ENCODE measurements at regions not wholly inside any gene's neighbourhood (a gene's known extent, or its start where the extent isn't known, plus 50 kb on each side); places are given as distances from the start of the nearest gene placed in this dataset.

DNA sequence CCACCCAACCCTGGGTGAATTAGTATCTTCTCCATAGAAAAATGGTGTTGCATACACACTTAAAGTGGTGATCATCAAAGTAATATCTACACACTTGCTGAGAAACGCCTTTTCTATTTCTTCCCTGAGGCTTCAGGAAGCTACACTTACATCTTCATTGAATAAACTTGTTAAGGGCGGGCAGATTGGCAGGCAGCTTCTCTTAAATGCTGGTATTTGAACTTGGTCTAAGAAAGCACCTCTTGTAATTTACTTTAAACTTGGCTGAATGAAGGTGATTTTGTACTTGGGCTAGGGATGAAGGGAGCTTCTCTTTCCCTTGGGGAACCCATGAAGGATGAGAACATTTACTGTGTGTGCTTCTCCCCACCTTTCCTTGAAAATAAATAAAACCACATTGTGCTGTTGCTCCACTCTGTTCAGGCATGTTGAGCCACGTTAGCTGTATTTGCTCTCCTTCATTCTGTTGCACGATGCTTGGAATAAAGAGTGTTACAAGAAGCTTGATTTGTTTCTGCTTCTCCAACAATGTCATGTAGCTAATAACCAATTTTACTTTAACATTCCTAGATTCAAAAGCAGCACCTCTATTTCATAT is 430.1 kb downstream of the ANKRD50 start:
- TF ChIP-seq CTCF (IDR thresholded peaks at IDR 0.05): no peak
- no peak for TF ChIP-seq EP300 (IDR thresholded peaks at IDR 0.05)
- no peak for TF ChIP-seq POLR2AphosphoS5 (IDR thresholded peaks at IDR 0.05)
- TF ChIP-seq POLR2A (IDR thresholded peaks at IDR 0.05): no peak

All from upper lobe of left lung (tissue), 4 donors.